ENCODE measurements at regions not wholly inside any gene's neighbourhood (a gene's known extent, or its start where the extent isn't known, plus 50 kb on each side); places are given as distances from the start of the nearest gene placed in this dataset.
"Not testable (repeated sequence)": the region's sequence is repeated elsewhere in the genome, so short reads cannot be mapped to it uniquely, and the experiment has no call there.

DNA sequence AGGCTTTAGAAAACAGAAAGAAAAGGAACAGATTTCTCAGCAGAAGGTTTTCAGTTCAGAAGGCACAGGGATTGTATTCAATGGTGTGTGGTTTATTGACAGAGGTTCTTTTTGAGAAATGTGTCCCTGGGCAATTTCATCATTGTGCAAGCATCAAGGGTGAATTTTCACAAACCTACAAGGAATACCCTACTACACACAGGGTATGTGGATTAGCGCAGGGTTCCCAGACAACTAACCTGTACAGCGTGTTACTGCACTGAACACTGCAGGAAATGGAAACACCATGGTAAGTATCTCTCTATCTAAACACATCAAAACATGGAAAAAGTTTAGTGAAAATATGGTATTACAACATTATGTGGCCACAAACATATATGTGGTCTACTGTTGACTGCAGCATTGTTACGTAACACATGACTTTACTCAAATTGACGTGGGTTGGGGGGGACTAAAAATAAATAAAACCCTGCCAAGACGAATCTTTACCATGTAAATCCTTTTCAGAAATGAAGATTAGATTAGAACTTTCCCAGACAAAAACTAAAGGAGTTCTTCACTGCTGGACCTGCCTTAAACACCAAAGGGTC, 893.1 kb downstream of the TMEM121 start:
- no peak for DNase-seq

DNA sequence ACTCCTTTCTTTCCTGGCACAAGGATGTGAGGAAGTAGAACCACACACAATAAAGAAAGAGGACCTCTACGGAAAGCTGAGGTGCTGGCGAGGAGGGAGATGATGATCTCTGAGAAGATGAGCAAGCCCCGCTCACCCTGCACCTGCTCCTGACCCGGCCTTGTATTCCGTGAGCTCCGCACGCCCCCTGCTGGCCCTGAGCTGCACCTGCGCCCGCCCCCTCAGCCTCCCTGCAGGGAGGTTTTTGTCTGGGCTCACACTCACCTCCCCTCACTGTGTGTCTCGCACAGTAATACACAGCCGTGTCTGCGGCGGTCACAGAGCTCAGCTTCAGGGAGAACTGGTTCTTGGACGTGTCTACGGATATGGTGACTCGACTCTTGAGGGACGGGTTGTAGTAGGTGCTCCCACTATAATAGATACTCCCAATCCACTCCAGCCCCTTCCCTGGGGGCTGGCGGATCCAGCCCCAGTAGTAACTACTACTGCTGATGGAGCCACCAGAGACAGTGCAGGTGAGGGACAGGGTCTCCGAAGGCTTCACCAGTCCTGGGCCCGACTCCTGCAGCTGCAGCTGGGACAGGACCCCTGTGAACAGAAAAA, 895.1 kb downstream of the TMEM121 start:
- intact Hi-C loops (cut with DNase I, micrococcal nuclease); H3K36me3 ChIP-seq (ENCODE audit: low read depth); H3K9me3 ChIP-seq; H3K4me3 ChIP-seq; H3K4me1 ChIP-seq (ENCODE audit: low read depth): not testable (repeated sequence)
- peak in 2 of 3 donors; percentile 32 to 67 for DNase-seq
- peak; percentile 52 for ATAC-seq
- TF ChIP-seq, protein P1, sequence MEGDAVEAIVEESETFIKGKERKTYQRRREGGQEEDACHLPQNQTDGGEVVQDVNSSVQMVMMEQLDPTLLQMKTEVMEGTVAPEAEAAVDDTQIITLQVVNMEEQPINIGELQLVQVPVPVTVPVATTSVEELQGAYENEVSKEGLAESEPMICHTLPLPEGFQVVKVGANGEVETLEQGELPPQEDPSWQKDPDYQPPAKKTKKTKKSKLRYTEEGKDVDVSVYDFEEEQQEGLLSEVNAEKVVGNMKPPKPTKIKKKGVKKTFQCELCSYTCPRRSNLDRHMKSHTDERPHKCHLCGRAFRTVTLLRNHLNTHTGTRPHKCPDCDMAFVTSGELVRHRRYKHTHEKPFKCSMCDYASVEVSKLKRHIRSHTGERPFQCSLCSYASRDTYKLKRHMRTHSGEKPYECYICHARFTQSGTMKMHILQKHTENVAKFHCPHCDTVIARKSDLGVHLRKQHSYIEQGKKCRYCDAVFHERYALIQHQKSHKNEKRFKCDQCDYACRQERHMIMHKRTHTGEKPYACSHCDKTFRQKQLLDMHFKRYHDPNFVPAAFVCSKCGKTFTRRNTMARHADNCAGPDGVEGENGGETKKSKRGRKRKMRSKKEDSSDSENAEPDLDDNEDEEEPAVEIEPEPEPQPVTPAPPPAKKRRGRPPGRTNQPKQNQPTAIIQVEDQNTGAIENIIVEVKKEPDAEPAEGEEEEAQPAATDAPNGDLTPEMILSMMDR (IDR thresholded peaks at IDR 0.05), result peak; percentile 74

More for the DNA sequence above, 893.1 kb downstream of the TMEM121 start:
- ATAC-seq, result no peak
- TF ChIP-seq, protein P1 (IDR thresholded peaks at IDR 0.05), result no peak
- Histone ChIP-seq H3K36me3 (ENCODE audit: low read depth) (no peaks in the 10 kb centered on the region), H3K9me3 (no peaks in the 10 kb centered on the region), H3K4me3 (no peak overlapping the region), H3K4me1 (ENCODE audit: low read depth) (no peaks in the 10 kb centered on the region)
- intact Hi-C loops (cut with DNase I, micrococcal nuclease), result no loop called here

DNA sequence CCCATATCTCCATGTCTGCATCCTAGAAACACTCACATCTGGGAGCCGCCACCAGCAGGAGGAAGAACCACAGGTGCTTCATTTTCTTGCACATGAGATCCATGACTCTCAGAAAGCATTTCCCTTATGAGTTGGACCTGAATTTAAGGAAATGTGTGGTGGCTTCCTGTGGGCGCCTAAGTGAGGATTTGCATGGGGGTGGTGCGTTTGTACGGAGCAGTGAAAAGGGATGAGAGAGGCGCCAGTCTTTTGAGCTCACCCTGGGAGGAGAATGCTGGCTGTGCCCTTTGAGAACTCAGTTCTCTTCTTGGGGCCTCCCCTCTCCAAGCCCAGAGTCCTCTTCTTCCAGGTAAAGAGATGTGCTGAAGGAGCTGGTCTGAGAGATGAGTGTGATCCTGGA, 895.7 kb downstream of the TMEM121 start:
- no peaks in the 10 kb centered on the region for H3K36me3 ChIP-seq (ENCODE audit: low read depth)
- intact Hi-C loops (cut with DNase I, micrococcal nuclease), result no loop called here
- DNase-seq (no peak), ATAC-seq (no peak)
- TF ChIP-seq, protein P1 (IDR thresholded peaks at IDR 0.05), result no peak
- no peak overlapping the region for H3K4me3 ChIP-seq
- H3K9me3 ChIP-seq, result no peaks in the 10 kb centered on the region
- no peaks in the 10 kb centered on the region for H3K4me1 ChIP-seq (ENCODE audit: low read depth)

DNA sequence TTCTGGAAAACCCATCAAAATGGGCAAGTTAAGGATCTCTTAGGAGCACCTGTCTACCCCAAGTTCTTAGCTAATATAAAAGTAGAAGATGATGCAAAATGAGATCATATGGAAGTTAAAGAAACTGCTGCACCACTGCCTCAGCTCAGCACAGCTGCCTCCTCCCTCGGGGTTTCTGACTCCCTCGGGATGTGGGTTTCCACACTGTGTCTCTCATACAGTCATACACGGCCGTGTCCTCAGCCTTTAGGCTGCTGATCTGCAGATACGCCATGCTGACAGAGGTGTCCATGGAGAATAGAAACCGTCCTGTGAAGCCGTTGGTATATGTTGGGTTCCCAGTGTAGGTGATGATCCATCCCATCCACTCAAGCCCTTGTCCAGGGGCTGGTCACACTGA, 898.8 kb downstream of the TMEM121 start:
- ATAC-seq; DNase-seq; H3K4me1 ChIP-seq (ENCODE audit: low read depth); intact Hi-C loops (cut with DNase I, micrococcal nuclease); H3K9me3 ChIP-seq; H3K36me3 ChIP-seq (ENCODE audit: low read depth); H3K4me3 ChIP-seq: not testable (repeated sequence)

- no peaks in the 10 kb centered on the region for H3K4me1 ChIP-seq (ENCODE audit: low read depth)
- H3K4me3 ChIP-seq, result no peak overlapping the region
- ATAC-seq (no peak), DNase-seq (peak in 2 of 3 donors; percentile 20 to 63)
- TF ChIP-seq, protein P1 (IDR thresholded peaks at IDR 0.05), result no peak
- H3K9me3 ChIP-seq, result no peaks in the 10 kb centered on the region
- intact Hi-C loops (cut with DNase I, micrococcal nuclease), result no loop called here
- no peaks in the 10 kb centered on the region for H3K36me3 ChIP-seq (ENCODE audit: low read depth)
These were observed 910.0 kb downstream of the TMEM121 start for GRCh38 chr14:106436310-106436905.

DNA sequence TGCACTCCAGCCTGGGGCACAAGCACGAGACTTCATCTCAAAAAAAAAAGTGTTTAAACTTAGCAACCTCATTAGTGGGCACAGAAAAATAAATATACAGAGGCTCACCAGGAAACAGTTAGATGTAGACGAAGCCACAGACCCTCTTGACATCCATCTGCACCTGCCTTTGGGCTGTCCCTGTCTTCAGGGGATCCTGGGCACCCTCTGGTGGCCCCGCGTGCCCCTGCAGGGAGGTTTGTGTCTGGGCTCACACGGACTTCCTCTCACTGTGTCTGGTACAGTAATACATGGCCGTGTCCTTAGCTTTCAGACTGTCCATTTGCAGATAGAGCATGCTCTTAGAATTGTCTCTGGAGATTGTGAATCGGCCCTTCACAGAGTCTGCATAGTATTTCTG, 916.5 kb downstream of the TMEM121 start:
- ATAC-seq, result no peak
- TF ChIP-seq, protein P1 (IDR thresholded peaks at IDR 0.05), result no peak
- Histone ChIP-seq H3K36me3 (ENCODE audit: low read depth) (no peaks in the 10 kb centered on the region), H3K4me1 (ENCODE audit: low read depth) (no peaks in the 10 kb centered on the region), H3K4me3 (no peak overlapping the region), H3K9me3 (no peaks in the 10 kb centered on the region)
- DNase-seq, result no peak
- intact Hi-C loops (cut with DNase I, micrococcal nuclease), result no loop called here

Data from mucosa of descending colon (tissue), 3 donors.